ENCODE measurements at regions not wholly inside any gene's neighbourhood (a gene's known extent, or its start where the extent isn't known, plus 50 kb on each side); places are given as distances from the start of the nearest gene placed in this dataset.
A peak's percentile ranks its signal among the peaks of the same experiment; 100 is the strongest.

- DNase-seq (ENCODE audit: low read depth, low spot score) = no peak
These were observed 653.4 kb downstream of the HDGFL1 start for GRCh38 chr6:23222724-23223123.

GRCh38 chr6:23224540-23224939, 655.2 kb downstream of the HDGFL1 start:
- no peak for DNase-seq (ENCODE audit: low read depth, low spot score)

- DNase-seq (ENCODE audit: low read depth, low spot score) = peak; percentile 38
These were observed 659.2 kb downstream of the HDGFL1 start for GRCh38 chr6:23228439-23229024.

GRCh38 chr6:23243854-23244253, 674.5 kb downstream of the HDGFL1 start:
- no peak for DNase-seq (ENCODE audit: low read depth, low spot score)

GRCh38 chr6:23244300-23244699, 674.9 kb downstream of the HDGFL1 start:
- DNase-seq (ENCODE audit: low read depth, low spot score) = no peak

GRCh38 chr6:23245572-23245971, 676.2 kb downstream of the HDGFL1 start:
- DNase-seq (ENCODE audit: low read depth, low spot score) = peak; percentile 5

- no peak for DNase-seq (ENCODE audit: low read depth, low spot score)
These were observed 677.5 kb downstream of the HDGFL1 start for GRCh38 chr6:23246896-23247295.

- DNase-seq (ENCODE audit: low read depth, low spot score) = no peak
These were observed 681.2 kb downstream of the HDGFL1 start for GRCh38 chr6:23250556-23250955.

GRCh38 chr6:23262864-23263263, 693.5 kb downstream of the HDGFL1 start:
- no peak for DNase-seq (ENCODE audit: low read depth, low spot score)

GRCh38 chr6:23265270-23265669, 695.9 kb downstream of the HDGFL1 start:
- no peak for DNase-seq (ENCODE audit: low read depth, low spot score)

GRCh38 chr6:23266536-23266935, 697.2 kb downstream of the HDGFL1 start:
- no peak for DNase-seq (ENCODE audit: low read depth, low spot score)

GRCh38 chr6:23267651-23268050, 698.3 kb downstream of the HDGFL1 start:
- no peak for DNase-seq (ENCODE audit: low read depth, low spot score)

GRCh38 chr6:23268348-23268747, 699.0 kb downstream of the HDGFL1 start:
- DNase-seq (ENCODE audit: low read depth, low spot score) = no peak

- DNase-seq (ENCODE audit: low read depth, low spot score) = no peak
These were observed 700.1 kb downstream of the HDGFL1 start for GRCh38 chr6:23269436-23269835.

GRCh38 chr6:23272536-23272935, 703.2 kb downstream of the HDGFL1 start:
- no peak for DNase-seq (ENCODE audit: low read depth, low spot score)

- DNase-seq (ENCODE audit: low read depth, low spot score) = peak; percentile 6
These were observed 708.3 kb downstream of the HDGFL1 start for GRCh38 chr6:23277521-23278179.

GRCh38 chr6:23278180-23278532, 708.8 kb downstream of the HDGFL1 start:
- no peak for DNase-seq (ENCODE audit: low read depth, low spot score)

- DNase-seq (ENCODE audit: low read depth, low spot score) = no peak
These were observed 711.1 kb downstream of the HDGFL1 start for GRCh38 chr6:23280437-23280836.

- DNase-seq (ENCODE audit: low read depth, low spot score) = no peak
These were observed 713.1 kb downstream of the HDGFL1 start for GRCh38 chr6:23282252-23283021.

- DNase-seq (ENCODE audit: low read depth, low spot score) = no peak
These were observed 724.3 kb downstream of the HDGFL1 start for GRCh38 chr6:23293653-23294052.

- DNase-seq (ENCODE audit: low read depth, low spot score) = no peak
These were observed 732.2 kb downstream of the HDGFL1 start for GRCh38 chr6:23301556-23301955.

- no peak for DNase-seq (ENCODE audit: low read depth, low spot score)
These were observed 733.1 kb downstream of the HDGFL1 start for GRCh38 chr6:23302514-23302913.

GRCh38 chr6:23305325-23305943, 736.1 kb downstream of the HDGFL1 start:
- DNase-seq (ENCODE audit: low read depth, low spot score) = no peak

All from astrocyte of the hippocampus (primary cell).